ENCODE measurements at regions not wholly inside any gene's neighbourhood (a gene's known extent, or its start where the extent isn't known, plus 50 kb on each side); places are given as distances from the start of the nearest gene placed in this dataset.

GRCh38 chr4:156437666-156438065 is 484.0 kb upstream of the CTSO start:
- Histone ChIP-seq H3K36me3 (no peaks in the 10 kb centered on the region), H3K27ac (no peak overlapping the region), H3K4me3 (no peak overlapping the region), H3K27me3 (replicated peaks; ENCODE audit: insufficient read depth) (no peaks in the 10 kb centered on the region), H3K9me3 (no peaks in the 10 kb centered on the region), H3K4me1 (ENCODE audit: control insufficient read depth in 1 of 2, low read depth in 2 of 2) (no peaks in the 10 kb centered on the region)
- ATAC-seq (ENCODE audit: insufficient number of reproducible peaks, low FRiP score, low read depth) (no peak), DNase-seq (ENCODE audit: low spot score) (no peak)
- no peak for TF ChIP-seq CTCF (IDR thresholded peaks at IDR 0.05)

GRCh38 chr4:156422576-156422975 is 468.9 kb upstream of the CTSO start:
- H3K9me3 ChIP-seq, result no peaks in the 10 kb centered on the region
- no peaks in the 10 kb centered on the region for H3K27me3 ChIP-seq (replicated peaks; ENCODE audit: insufficient read depth)
- TF ChIP-seq CTCF (IDR thresholded peaks at IDR 0.05), result no peak
- ATAC-seq (ENCODE audit: insufficient number of reproducible peaks, low FRiP score, low read depth), result no peak
- no peak for DNase-seq (ENCODE audit: low spot score)
- no peak overlapping the region for H3K4me3 ChIP-seq
- no peaks in the 10 kb centered on the region for H3K36me3 ChIP-seq
- H3K4me1 ChIP-seq (ENCODE audit: control insufficient read depth in 1 of 2, low read depth in 2 of 2), result no peaks in the 10 kb centered on the region
- no peak overlapping the region for H3K27ac ChIP-seq

GRCh38 chr4:156420623-156421022 is 467.0 kb upstream of the CTSO start:
- H3K27me3 ChIP-seq (replicated peaks; ENCODE audit: insufficient read depth), result no peaks in the 10 kb centered on the region
- no peak overlapping the region for H3K4me3 ChIP-seq
- H3K9me3 ChIP-seq, result no peaks in the 10 kb centered on the region
- H3K27ac ChIP-seq, result no peak overlapping the region
- no peak for ATAC-seq (ENCODE audit: insufficient number of reproducible peaks, low FRiP score, low read depth)
- no peak for TF ChIP-seq CTCF (IDR thresholded peaks at IDR 0.05)
- H3K36me3 ChIP-seq, result no peaks in the 10 kb centered on the region
- no peak for DNase-seq (ENCODE audit: low spot score)
- no peaks in the 10 kb centered on the region for H3K4me1 ChIP-seq (ENCODE audit: control insufficient read depth in 1 of 2, low read depth in 2 of 2)

GRCh38 chr4:156419080-156419685 is 465.5 kb upstream of the CTSO start:
- H3K36me3 ChIP-seq, result no peaks in the 10 kb centered on the region
- H3K9me3 ChIP-seq, result no peaks in the 10 kb centered on the region
- no peak overlapping the region for H3K27ac ChIP-seq
- H3K4me3 ChIP-seq, result no peak overlapping the region
- DNase-seq (ENCODE audit: low spot score) (no peak), ATAC-seq (ENCODE audit: insufficient number of reproducible peaks, low FRiP score, low read depth) (no peak)
- no peak for TF ChIP-seq CTCF (IDR thresholded peaks at IDR 0.05)
- no peaks in the 10 kb centered on the region for H3K27me3 ChIP-seq (replicated peaks; ENCODE audit: insufficient read depth)
- H3K4me1 ChIP-seq (ENCODE audit: control insufficient read depth in 1 of 2, low read depth in 2 of 2), result no peaks in the 10 kb centered on the region

GRCh38 chr4:156414406-156414805 is 460.7 kb upstream of the CTSO start:
- no peaks in the 10 kb centered on the region for H3K4me1 ChIP-seq (ENCODE audit: control insufficient read depth in 1 of 2, low read depth in 2 of 2)
- H3K36me3 ChIP-seq, result no peaks in the 10 kb centered on the region
- H3K4me3 ChIP-seq, result no peak overlapping the region
- ATAC-seq (ENCODE audit: insufficient number of reproducible peaks, low FRiP score, low read depth) (no peak), DNase-seq (ENCODE audit: low spot score) (no peak)
- H3K27me3 ChIP-seq (replicated peaks; ENCODE audit: insufficient read depth), result no peaks in the 10 kb centered on the region
- no peak for TF ChIP-seq CTCF (IDR thresholded peaks at IDR 0.05)
- H3K9me3 ChIP-seq, result no peaks in the 10 kb centered on the region
- H3K27ac ChIP-seq, result no peak overlapping the region

Data from thoracic aorta (tissue), 2 donors.